HEK293T (cell line): ENCODE measurements at regions not wholly inside any gene's neighbourhood (a gene's known extent, or its start where the extent isn't known, plus 50 kb on each side); places are given as distances from the start of the nearest gene placed in this dataset.

Source experiments
- BHLHE40 ChIP-seq: fragments of 450-650 bp; IDR thresholded peaks from 2 replicates; pipeline ENCODE4 v1.6.1; 2016; ENCODE audit warnings: mild to moderate bottlenecking, moderate library complexity, borderline replicate concordance
- CTBP1 ChIP-seq: fragments of 450-650 bp; IDR thresholded peaks from 2 replicates; pipeline ENCODE4 v1.6.1; 2016; ENCODE audit warnings: borderline replicate concordance
- ELF4 ChIP-seq: fragments of 450-650 bp; IDR thresholded peaks from 2 replicates; pipeline ENCODE4 v1.6.1; 2017; ENCODE audit warnings: antibody characterized with exemption
- FOXA1 ChIP-seq: fragments of 450-650 bp; IDR thresholded peaks from 2 replicates; pipeline ENCODE4 v1.6.1; 2016; ENCODE audit warnings: mild to moderate bottlenecking
- FOXK2 ChIP-seq: fragments of 450-650 bp; IDR thresholded peaks from 2 replicates; pipeline ENCODE4 v1.6.1; 2016; ENCODE audit warnings: mild to moderate bottlenecking
- FOXM1 ChIP-seq: fragments of 450-650 bp; IDR thresholded peaks from 2 replicates; pipeline ENCODE4 v1.6.1; 2017; ENCODE audit warnings: mild to moderate bottlenecking, borderline replicate concordance
- L3MBTL2 ChIP-seq: fragments of 450-650 bp; conservative IDR thresholded peaks from 2 replicates; pipeline ENCODE4 v1.6.1; 2016; ENCODE audit warnings: mild to moderate bottlenecking
- SP1 ChIP-seq: fragments of 450-650 bp; IDR thresholded peaks from 2 replicates; pipeline ENCODE4 v1.6.1; 2017
- SUZ12 ChIP-seq: fragments of 450-650 bp; IDR thresholded peaks from 2 replicates; pipeline ENCODE4 v1.6.1; 2016; ENCODE audit warnings: mild to moderate bottlenecking
- TARDBP ChIP-seq: fragments of 450-650 bp; IDR thresholded peaks from 2 replicates; pipeline ENCODE4 v1.6.1; 2016

- TF ChIP-seq BHLHE40 = no peak
- TF ChIP-seq SUZ12 = no peak
- TF ChIP-seq TARDBP = no peak
- TF ChIP-seq L3MBTL2 = no peak
- no peak for TF ChIP-seq CTBP1
- no peak for TF ChIP-seq FOXM1
- no peak for TF ChIP-seq SP1
- no peak for TF ChIP-seq FOXA1
- no peak for TF ChIP-seq FOXK2
- TF ChIP-seq ELF4 = no peak
These were observed 150.6 kb upstream of the UBE2E3 start for GRCh38 chr2:180829836-180830235.
